Heart right ventricle (tissue), 16 donors: ENCODE measurements at regions not wholly inside any gene's neighbourhood (a gene's known extent, or its start where the extent isn't known, plus 50 kb on each side); places are given as distances from the start of the nearest gene placed in this dataset.

Experiments
- ATAC-seq, 8 donors: fragments of 200-7000 bp; cut with Tn5 transposase; one replicate each; pipeline ENCODE4 v1.9.1; 2020; ENCODE audit warnings: mild to moderate bottlenecking in 8 of 8, moderate library complexity in 8 of 8, moderate number of reproducible peaks in 1 of 8
- DNase-seq, 2 donors: peaks; one replicate each; pipeline ENCODE4 v3.0.0-alpha.2; 2020
- H3K27ac ChIP-seq, 10 donors: fragments of 200-600 bp; sonication (generic) in 2 of 10; one replicate each; pipeline versions ENCODE4 v1.5.0 to v1.8.0; 2020 to 2022; ENCODE audit warnings: mild to moderate bottlenecking in 3 of 10
- H3K27me3 ChIP-seq, 7 donors: fragments of 200-600 bp; one replicate each; pipeline ENCODE4 v1.8.0; 2021 to 2022; ENCODE audit warnings: mild to moderate bottlenecking in 2 of 7
- H3K36me3 ChIP-seq, 9 donors: fragments of 200-600 bp; sonication (generic) in 1 of 9; one replicate each; pipeline versions ENCODE4 v1.5.0 to v1.8.0; 2020 to 2022; ENCODE audit warnings: mild to moderate bottlenecking in 2 of 9
- H3K4me1 ChIP-seq, 9 donors: fragments of 200-600 bp; sonication (generic) in 1 of 9; one replicate each; pipeline versions ENCODE4 v1.5.0 to v1.8.0; 2020 to 2022; ENCODE audit warnings: mild to moderate bottlenecking in 4 of 9
- H3K4me3 ChIP-seq, 10 donors: fragments of 200-600 bp; sonication (generic) in 2 of 10; one replicate each; pipeline versions ENCODE4 v1.5.0 to v1.8.0; 2020 to 2022; ENCODE audit warnings: mild to moderate bottlenecking in 7 of 10, moderate library complexity in 2 of 10
- H3K9me3 ChIP-seq, 11 donors: fragments of 200-600 bp in 10 of 11; sonication (generic) in 2 of 11; one replicate each; pipeline versions ENCODE4 v1.5.0 to v1.8.0; 2013 to 2022; ENCODE audit warnings: mild to moderate bottlenecking in 2 of 11, control low read depth in 1 of 11, moderate library complexity in 1 of 11
- CTCF ChIP-seq, 9 donors: fragments of 200-600 bp; sonication (generic) in 2 of 9; IDR thresholded peaks; one replicate each; pipeline versions ENCODE4 v1.5.0 to v1.8.0; 2021 to 2022; ENCODE audit warnings: antibody characterized with exemption in 9 of 9, mild to moderate bottlenecking in 5 of 9, moderate library complexity in 1 of 9
- whole genome bisulfite sequencing, 2 donors: extraction: QIAGEN DNeasy Blood & Tissue Kit; methylation state at CpG; one replicate each; pipeline ENCODE4 v1.1.7; 2013; ENCODE audit warnings: inconsistent platforms in 1 of 2; 5-methylcytosine and 5-hydroxymethylcytosine counted together
- intact Hi-C, 10 donors: fragments of 100-400 bp; cut with DNase I; formaldehyde crosslinking; loops; one replicate each; pipeline versions ENCODE4 v1.11.1 to v1.14.2; 2022
- donor health status: Arrhythmogenic right ventricular cardiomyopathy.
- donor health status: ischemic (EF 13 %, LVEDD 7.1; RV severe dilation, severe dysfunction).
- donor health status: healthy with polysubstance abuse.
- donor health status: DM: no; HTN: yes; CAD: no.
- donor health status: DM: no; HTN: no; CAD: no.
- donor health status: ischemic (EF 25% LVEDD 6.9; RV normal size, moderate dysfunction).
- donor health status: ischemic (EF 25% LVEDD 5.7; RV mildly dilated, moderate dysfunction).
- donor health status: healthy.
- donor health status: DM: yes; HTN: yes; CAD: no.
- donor health status: Ischemic cardiomyopathy.
- donor health status: ischemic (EF 35%, LVEDD 5.7; RV mildly dilated, moderate dysfunction).
- donor health status: nonischemic (EF 11% LVEDD 7.7; RV severe dilation, severe dysfunction).
- donor health status: DM: yes; HTN: yes; CAD: no.
- donor health status: PGD.
- donor health status: ischemic (EF 29% LVEDD 5.4; RV normal size, mild dysfunction).
- donor health status: nonischemic (EF 23%, LVEDD 6.1; RV moderate dilation, normal function).

GRCh38 chr16:80300456-80300855 is 240.3 kb upstream of the DYNLRB2 start:
- no peak for TF ChIP-seq CTCF (IDR thresholded peaks at IDR 0.05)
- peaks cover 0 to 5% (median 0%) of the 10 kb centered on the region in 7 donors for H3K27me3 ChIP-seq
- ATAC-seq, result no peak
- H3K4me3 ChIP-seq, result no peak overlapping the region
- H3K27ac ChIP-seq, result no peak overlapping the region
- intact Hi-C loops, result no loop called here
- no peak for DNase-seq
- no peaks in the 10 kb centered on the region for H3K36me3 ChIP-seq
- H3K9me3 ChIP-seq, result no peaks in the 10 kb centered on the region
- H3K4me1 ChIP-seq, result peaks cover 0 to 7% (median 0%) of the 10 kb centered on the region in 9 donors
- WGBS, 2 donors, result 84 to 87% methylated on average over 4 of the region's 4 CpGs

GRCh38 chr16:80299416-80299815 is 241.4 kb upstream of the DYNLRB2 start:
- intact Hi-C loops, result no loop called here
- Histone ChIP-seq H3K4me3 (no peak overlapping the region), H3K27ac (no peak overlapping the region), H3K9me3 (no peaks in the 10 kb centered on the region), H3K4me1 (peaks cover 0 to 7% (median 0%) of the 10 kb centered on the region in 9 donors), H3K27me3 (peaks cover 0 to 7% (median 0%) of the 10 kb centered on the region in 7 donors), H3K36me3 (no peaks in the 10 kb centered on the region)
- 52 to 53% methylated on average over 6 of the region's 6 CpGs for WGBS, 2 donors
- ATAC-seq (no peak), DNase-seq (no peak)
- no peak for TF ChIP-seq CTCF (IDR thresholded peaks at IDR 0.05)

GRCh38 chr16:80298676-80299075 is 242.1 kb upstream of the DYNLRB2 start:
- no peak for TF ChIP-seq CTCF (IDR thresholded peaks at IDR 0.05)
- peaks cover 0 to 7% (median 0%) of the 10 kb centered on the region in 7 donors for H3K27me3 ChIP-seq
- H3K27ac ChIP-seq, result no peak overlapping the region
- ATAC-seq (no peak), DNase-seq (no peak)
- H3K4me1 ChIP-seq, result peaks cover 0 to 7% (median 0%) of the 10 kb centered on the region in 9 donors
- intact Hi-C loops, result no loop called here
- H3K4me3 ChIP-seq, result no peak overlapping the region
- no peaks in the 10 kb centered on the region for H3K9me3 ChIP-seq
- no peaks in the 10 kb centered on the region for H3K36me3 ChIP-seq

- no peaks in the 10 kb centered on the region for H3K9me3 ChIP-seq
- no peak for ATAC-seq
- no peak overlapping the region for H3K4me3 ChIP-seq
- WGBS, 2 donors, result 91 to 92% methylated on average over 7 of the region's 7 CpGs
- no peaks in the 10 kb centered on the region for H3K36me3 ChIP-seq
- intact Hi-C loops, result no loop called here
- DNase-seq, result no peak
- peaks cover 0 to 7% (median 0%) of the 10 kb centered on the region in 7 donors for H3K27me3 ChIP-seq
- no peak for TF ChIP-seq CTCF (IDR thresholded peaks at IDR 0.05)
- no peak overlapping the region for H3K27ac ChIP-seq
- H3K4me1 ChIP-seq, result peaks cover 0 to 6% (median 0%) of the 10 kb centered on the region in 9 donors
Measured at GRCh38 chr16:80296034-80296433, 244.8 kb upstream of the DYNLRB2 start.
